Thyroid gland (tissue), 4 donors: ENCODE measurements at regions not wholly inside any gene's neighbourhood (a gene's known extent, or its start where the extent isn't known, plus 50 kb on each side); places are given as distances from the start of the nearest gene placed in this dataset.
"Not testable (repeated sequence)": the region's sequence is repeated elsewhere in the genome, so short reads cannot be mapped to it uniquely, and the experiment has no call there.

Experiments
- DNase-seq, 2 donors: peaks; one replicate each; pipeline ENCODE4 v3.0.0-alpha.2; 2019
- H3K27ac ChIP-seq, 3 donors: fragments of 200-600 bp; sonication (generic); 1 replicate in 2 of 3; 2 replicates in 1 of 3; pipeline ENCODE4 v1.5.1; 2016 to 2019; ENCODE audit warnings: mild to moderate bottlenecking in 1 of 3, moderate library complexity in 1 of 3
- H3K27me3 ChIP-seq: fragments of 200-600 bp; sonication (generic); one replicate; pipeline ENCODE4 v1.5.1; 2019
- H3K36me3 ChIP-seq, 2 donors: fragments of 200-600 bp; sonication (generic); one replicate each; pipeline ENCODE4 v1.5.1; 2016 to 2019
- H3K4me1 ChIP-seq, 2 donors: fragments of 200-600 bp; sonication (generic); one replicate each; pipeline ENCODE4 v1.5.1; 2017 to 2019
- H3K4me3 ChIP-seq, 3 donors: fragments of 200-600 bp; sonication (generic); replicated peaks in 1 of 3; 1 replicate in 2 of 3; 2 replicates in 1 of 3; pipeline ENCODE4 v1.5.1; 2016; ENCODE audit warnings: mild to moderate bottlenecking in 1 of 3
- H3K9me3 ChIP-seq: fragments of 200-600 bp; sonication (generic); one replicate; pipeline ENCODE4 v1.5.1; 2017
- POLR2A ChIP-seq, 2 donors: fragments of 450-650 bp; IDR thresholded peaks; one replicate each; pipeline ENCODE4 v1.6.1; 2017; ENCODE audit warnings: antibody characterized with exemption in 2 of 2, mild to moderate bottlenecking in 2 of 2, moderate library complexity in 1 of 2
- WGBS, 2 donors: methylation state at CpG; one replicate each; pipeline ENCODE4 v1.1.5; 2017; 5-methylcytosine and 5-hydroxymethylcytosine counted together
- intact Hi-C: fragments of 100-400 bp; cut with DNase I; formaldehyde crosslinking; loops from one replicate; pipeline ENCODE4 v1.15.1; 2023
- TF ChIP-seq, protein P1 (sequence below), 6 experiments: fragments of 200-600 bp in 3 of 6; fragments of 450-650 bp in 3 of 6; sonication (generic) in 3 of 6; IDR thresholded peaks; one replicate each; pipeline ENCODE4 v1.5.1; 2016 to 2019; ENCODE audit warnings: antibody characterized with exemption in 6 of 6, mild to moderate bottlenecking in 2 of 6, inconsistent platforms in 1 of 6, moderate library complexity in 1 of 6

DNA sequence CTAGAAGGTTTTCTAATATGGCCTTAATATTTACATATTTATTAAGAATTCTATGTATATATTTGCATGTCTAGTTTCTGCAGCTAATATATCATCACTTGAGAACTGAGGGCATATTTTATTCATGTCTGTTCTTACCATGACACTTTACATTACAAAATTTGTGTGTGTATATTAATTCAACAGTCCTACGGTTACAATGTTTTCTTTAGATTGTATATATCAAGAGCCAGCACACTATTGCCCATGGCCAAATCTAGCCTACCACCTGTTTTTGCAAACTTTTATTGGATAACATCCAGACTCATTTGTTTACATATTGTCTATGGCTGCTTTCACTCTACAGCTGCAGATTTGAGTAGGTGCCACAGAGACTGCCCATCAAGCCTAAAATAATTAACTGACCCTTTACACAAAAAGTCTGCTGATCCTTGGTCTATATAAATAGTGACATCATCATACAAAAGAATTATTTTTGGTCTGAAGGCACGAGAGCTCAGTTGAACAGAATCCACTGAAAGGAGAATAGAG, 577.4 kb upstream of the PBX1 start:
- intact Hi-C loops = no loop called here
- Histone ChIP-seq H3K4me1 (no peaks in the 10 kb centered on the region), H3K9me3 (no peaks in the 10 kb centered on the region), H3K36me3 (no peaks in the 10 kb centered on the region), H3K27ac (no peak overlapping the region), H3K27me3 (no peaks in the 10 kb centered on the region), H3K4me3 (no peak overlapping the region)
- DNase-seq = no peak
- 56 to 76% methylated on average over 2 of the region's 2 CpGs for WGBS, 2 donors
- no peak for TF ChIP-seq POLR2A (IDR thresholded peaks at IDR 0.05)
- TF ChIP-seq, protein P1, sequence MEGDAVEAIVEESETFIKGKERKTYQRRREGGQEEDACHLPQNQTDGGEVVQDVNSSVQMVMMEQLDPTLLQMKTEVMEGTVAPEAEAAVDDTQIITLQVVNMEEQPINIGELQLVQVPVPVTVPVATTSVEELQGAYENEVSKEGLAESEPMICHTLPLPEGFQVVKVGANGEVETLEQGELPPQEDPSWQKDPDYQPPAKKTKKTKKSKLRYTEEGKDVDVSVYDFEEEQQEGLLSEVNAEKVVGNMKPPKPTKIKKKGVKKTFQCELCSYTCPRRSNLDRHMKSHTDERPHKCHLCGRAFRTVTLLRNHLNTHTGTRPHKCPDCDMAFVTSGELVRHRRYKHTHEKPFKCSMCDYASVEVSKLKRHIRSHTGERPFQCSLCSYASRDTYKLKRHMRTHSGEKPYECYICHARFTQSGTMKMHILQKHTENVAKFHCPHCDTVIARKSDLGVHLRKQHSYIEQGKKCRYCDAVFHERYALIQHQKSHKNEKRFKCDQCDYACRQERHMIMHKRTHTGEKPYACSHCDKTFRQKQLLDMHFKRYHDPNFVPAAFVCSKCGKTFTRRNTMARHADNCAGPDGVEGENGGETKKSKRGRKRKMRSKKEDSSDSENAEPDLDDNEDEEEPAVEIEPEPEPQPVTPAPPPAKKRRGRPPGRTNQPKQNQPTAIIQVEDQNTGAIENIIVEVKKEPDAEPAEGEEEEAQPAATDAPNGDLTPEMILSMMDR (IDR thresholded peaks at IDR 0.05) = no peak

DNA sequence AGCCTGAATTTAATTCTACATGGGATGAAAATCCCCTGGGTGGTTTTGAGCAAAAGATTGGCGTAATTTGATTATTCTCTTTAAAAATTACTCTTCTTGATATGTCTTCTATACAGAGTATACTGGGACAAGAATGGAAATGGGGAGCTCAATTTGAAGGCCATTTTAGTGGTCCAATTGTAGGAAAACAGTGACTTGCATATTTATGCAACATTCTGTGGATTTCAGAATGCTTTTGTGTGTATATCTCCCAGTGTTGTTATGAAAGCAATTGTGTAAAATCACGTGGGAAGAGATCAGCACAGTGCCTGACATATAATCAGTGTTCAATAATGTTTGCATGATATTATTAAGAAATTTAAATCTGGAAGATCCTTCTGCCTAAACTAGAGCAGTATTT, 575.9 kb upstream of the PBX1 start:
- Histone ChIP-seq H3K27me3 (no peaks in the 10 kb centered on the region), H3K4me3 (no peak overlapping the region), H3K9me3 (no peaks in the 10 kb centered on the region), H3K36me3 (no peaks in the 10 kb centered on the region), H3K4me1 (no peaks in the 10 kb centered on the region), H3K27ac (no peak overlapping the region)
- intact Hi-C loops = no loop called here
- 76 to 80% methylated on average over 2 of the region's 2 CpGs for WGBS, 2 donors
- TF ChIP-seq, protein P1 (IDR thresholded peaks at IDR 0.05) = no peak
- TF ChIP-seq POLR2A (IDR thresholded peaks at IDR 0.05) = no peak
- DNase-seq = no peak

DNA sequence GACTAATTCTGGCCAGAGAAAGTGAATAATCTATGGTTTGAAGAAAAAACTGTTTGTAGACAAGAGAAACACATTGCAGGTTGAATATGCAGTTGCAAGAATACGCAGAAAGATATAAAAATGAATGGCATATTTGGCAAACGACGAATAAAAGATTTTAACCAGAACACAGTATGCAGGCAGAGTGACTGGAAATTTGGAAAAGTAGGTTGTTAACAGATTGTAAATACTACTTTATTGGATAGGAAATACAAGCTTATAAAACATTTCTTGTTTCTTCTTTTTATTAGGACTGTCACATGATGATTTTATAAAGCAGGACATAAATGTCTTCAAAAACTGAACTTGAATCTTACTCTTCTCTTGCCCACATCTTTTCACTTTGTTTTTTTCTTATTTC, 573.3 kb upstream of the PBX1 start:
- no peak overlapping the region for H3K27ac ChIP-seq
- no peaks in the 10 kb centered on the region for H3K36me3 ChIP-seq
- no peaks in the 10 kb centered on the region for H3K9me3 ChIP-seq
- no peaks in the 10 kb centered on the region for H3K27me3 ChIP-seq
- 89 to 91% methylated on average over 3 of the region's 3 CpGs for WGBS, 2 donors
- intact Hi-C loops = no loop called here
- TF ChIP-seq, protein P1 (IDR thresholded peaks at IDR 0.05) = no peak
- TF ChIP-seq POLR2A (IDR thresholded peaks at IDR 0.05) = no peak
- DNase-seq = no peak
- no peak overlapping the region for H3K4me3 ChIP-seq
- no peaks in the 10 kb centered on the region for H3K4me1 ChIP-seq

DNA sequence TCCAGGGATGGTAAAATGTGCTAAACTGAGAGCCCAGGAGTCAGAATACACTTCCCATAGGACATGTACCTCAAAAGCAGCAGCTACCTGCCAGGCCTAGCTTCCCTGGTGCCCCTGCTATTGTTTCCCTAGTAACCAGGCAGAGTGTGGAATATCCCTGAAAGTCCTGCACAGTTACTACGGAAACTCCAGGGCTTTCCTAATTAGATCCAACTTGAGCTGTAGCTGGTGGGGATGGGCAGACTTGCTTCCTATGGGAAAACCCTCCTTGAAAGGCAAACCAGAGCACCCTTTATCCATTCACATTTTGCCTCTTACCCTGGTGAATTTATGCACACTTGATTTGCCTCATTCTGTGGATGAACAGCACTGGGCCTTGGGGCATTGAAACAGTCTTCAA, 559.9 kb upstream of the PBX1 start:
- H3K4me1 ChIP-seq = no peaks in the 10 kb centered on the region
- TF ChIP-seq POLR2A (IDR thresholded peaks at IDR 0.05) = no peak
- TF ChIP-seq, protein P1 (IDR thresholded peaks at IDR 0.05) = no peak
- H3K27ac ChIP-seq = no peak overlapping the region
- no peaks in the 10 kb centered on the region for H3K36me3 ChIP-seq
- WGBS, 2 donors = 67% methylated on average over 1 of the region's 1 CpG; no CpG with 5 or more reads in 1 of the 2 donors
- H3K27me3 ChIP-seq = no peaks in the 10 kb centered on the region
- intact Hi-C loops = no loop called here
- no peak overlapping the region for H3K4me3 ChIP-seq
- no peak for DNase-seq
- H3K9me3 ChIP-seq = no peaks in the 10 kb centered on the region

DNA sequence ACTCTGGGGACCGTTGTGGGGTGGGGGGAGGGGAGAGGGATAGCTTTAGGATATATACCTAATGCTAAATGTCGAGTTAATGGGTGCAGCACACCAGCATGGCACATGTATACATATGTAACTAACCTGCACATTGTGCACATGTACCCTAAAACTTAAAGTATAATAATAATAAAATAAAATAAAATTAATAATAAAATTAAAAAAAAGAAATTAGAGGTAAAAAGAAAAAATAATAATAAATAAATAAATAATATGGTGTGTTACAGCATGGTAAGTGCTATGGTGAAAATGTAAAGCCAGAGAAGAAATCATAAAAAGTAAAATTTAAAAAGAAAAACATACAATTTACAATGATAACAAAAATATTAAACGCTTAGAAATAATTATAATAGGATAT, 552.8 kb upstream of the PBX1 start:
- H3K4me1 ChIP-seq, H3K27ac ChIP-seq, intact Hi-C loops, H3K36me3 ChIP-seq, H3K4me3 ChIP-seq, H3K27me3 ChIP-seq, H3K9me3 ChIP-seq, DNase-seq: not testable (repeated sequence)
- WGBS, 2 donors = 85 to 86% methylated on average over 3 of the region's 3 CpGs

DNA sequence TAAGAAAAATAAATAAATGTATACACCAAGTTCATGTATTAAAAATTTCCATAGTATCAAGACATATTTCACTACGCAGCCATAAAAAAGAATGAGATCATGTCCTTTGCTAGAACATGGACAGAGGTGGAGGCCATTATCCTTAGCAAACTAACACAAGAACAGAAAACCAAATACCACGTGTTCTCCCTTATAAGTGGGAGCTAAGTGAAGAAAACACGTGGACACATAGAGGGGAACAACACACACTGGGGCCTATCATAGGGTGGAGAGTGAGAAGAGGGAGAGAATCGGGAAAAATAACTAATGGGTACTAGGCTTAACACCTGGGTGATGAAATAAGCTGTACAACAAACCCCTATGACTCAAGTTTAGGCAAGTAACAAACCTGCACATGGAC, 552.4 kb upstream of the PBX1 start:
- no peaks in the 10 kb centered on the region for H3K27me3 ChIP-seq
- no peaks in the 10 kb centered on the region for H3K36me3 ChIP-seq
- intact Hi-C loops = no loop called here
- no peaks in the 10 kb centered on the region for H3K4me1 ChIP-seq
- 81 to 82% methylated on average over 4 of the region's 4 CpGs for WGBS, 2 donors
- H3K4me3 ChIP-seq = no peak overlapping the region
- no peak for TF ChIP-seq POLR2A (IDR thresholded peaks at IDR 0.05)
- TF ChIP-seq, protein P1 (IDR thresholded peaks at IDR 0.05) = no peak
- no peaks in the 10 kb centered on the region for H3K9me3 ChIP-seq
- no peak for DNase-seq
- no peak overlapping the region for H3K27ac ChIP-seq
